ENCODE measurements at regions not wholly inside any gene's neighbourhood (a gene's known extent, or its start where the extent isn't known, plus 50 kb on each side); places are given as distances from the start of the nearest gene placed in this dataset.
"Not testable (repeated sequence)": the region's sequence is repeated elsewhere in the genome, so short reads cannot be mapped to it uniquely, and the experiment has no call there.

DNA sequence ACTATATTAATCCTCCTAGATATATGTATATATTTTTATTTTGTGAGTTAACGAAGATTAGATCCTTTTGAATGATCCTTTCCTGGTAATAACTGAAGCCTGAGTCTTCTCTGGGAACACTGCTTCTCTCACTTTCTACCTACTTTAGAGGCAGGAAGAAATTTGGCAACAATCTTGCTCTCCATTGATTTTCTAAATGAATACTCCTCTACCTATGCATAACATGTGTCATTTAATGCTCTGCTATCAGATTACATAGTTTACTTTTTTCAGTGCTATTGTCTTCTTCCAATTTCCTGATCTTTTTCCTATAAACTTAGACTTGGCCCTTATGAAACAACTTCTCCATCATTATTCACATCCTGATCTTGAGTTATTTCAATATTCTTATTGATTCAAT is 60.4 kb upstream of the PDHA2 start:
- no peak for DNase-seq (ENCODE audit: low spot score)
- no peak overlapping the region for H3K4me3 ChIP-seq
- H3K36me3 ChIP-seq, result no peaks in the 10 kb centered on the region
- no peaks in the 10 kb centered on the region for H3K4me1 ChIP-seq (replicated peaks)
- intact Hi-C loops (cut with DNase I), result no loop called here
- TF ChIP-seq POLR2A (IDR thresholded peaks at IDR 0.05), result no peak
- TF ChIP-seq, protein P1, sequence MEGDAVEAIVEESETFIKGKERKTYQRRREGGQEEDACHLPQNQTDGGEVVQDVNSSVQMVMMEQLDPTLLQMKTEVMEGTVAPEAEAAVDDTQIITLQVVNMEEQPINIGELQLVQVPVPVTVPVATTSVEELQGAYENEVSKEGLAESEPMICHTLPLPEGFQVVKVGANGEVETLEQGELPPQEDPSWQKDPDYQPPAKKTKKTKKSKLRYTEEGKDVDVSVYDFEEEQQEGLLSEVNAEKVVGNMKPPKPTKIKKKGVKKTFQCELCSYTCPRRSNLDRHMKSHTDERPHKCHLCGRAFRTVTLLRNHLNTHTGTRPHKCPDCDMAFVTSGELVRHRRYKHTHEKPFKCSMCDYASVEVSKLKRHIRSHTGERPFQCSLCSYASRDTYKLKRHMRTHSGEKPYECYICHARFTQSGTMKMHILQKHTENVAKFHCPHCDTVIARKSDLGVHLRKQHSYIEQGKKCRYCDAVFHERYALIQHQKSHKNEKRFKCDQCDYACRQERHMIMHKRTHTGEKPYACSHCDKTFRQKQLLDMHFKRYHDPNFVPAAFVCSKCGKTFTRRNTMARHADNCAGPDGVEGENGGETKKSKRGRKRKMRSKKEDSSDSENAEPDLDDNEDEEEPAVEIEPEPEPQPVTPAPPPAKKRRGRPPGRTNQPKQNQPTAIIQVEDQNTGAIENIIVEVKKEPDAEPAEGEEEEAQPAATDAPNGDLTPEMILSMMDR (IDR thresholded peaks at IDR 0.05), result no peak
- TF ChIP-seq POLR2AphosphoS5 (IDR thresholded peaks at IDR 0.05), result no peak
- H3K9me3 ChIP-seq, result no peaks in the 10 kb centered on the region
- no peaks in the 10 kb centered on the region for H3K27me3 ChIP-seq (replicated peaks; ENCODE audit: insufficient read depth)
- WGBS, result 88% methylated on average over 1 of the region's 1 CpG
- H3K27ac ChIP-seq, result no peak overlapping the region

GRCh38 chr4:95778666-95779065 is 61.2 kb upstream of the PDHA2 start:
- intact Hi-C loops (cut with DNase I), result no loop called here
- no peaks in the 10 kb centered on the region for H3K4me1 ChIP-seq (replicated peaks)
- H3K36me3 ChIP-seq, result no peaks in the 10 kb centered on the region
- H3K27ac ChIP-seq, result no peak overlapping the region
- no peaks in the 10 kb centered on the region for H3K9me3 ChIP-seq
- H3K4me3 ChIP-seq, result no peak overlapping the region
- TF ChIP-seq POLR2A (IDR thresholded peaks at IDR 0.05), result no peak
- TF ChIP-seq, protein P1 (IDR thresholded peaks at IDR 0.05), result no peak
- TF ChIP-seq POLR2AphosphoS5 (IDR thresholded peaks at IDR 0.05), result no peak
- DNase-seq (ENCODE audit: low spot score), result no peak
- H3K27me3 ChIP-seq (replicated peaks; ENCODE audit: insufficient read depth), result no peaks in the 10 kb centered on the region

- H3K36me3 ChIP-seq; H3K9me3 ChIP-seq; intact Hi-C loops (cut with DNase I); H3K4me1 ChIP-seq (replicated peaks); H3K4me3 ChIP-seq; H3K27me3 ChIP-seq (replicated peaks; ENCODE audit: insufficient read depth); H3K27ac ChIP-seq; DNase-seq (ENCODE audit: low spot score): not testable (repeated sequence)
- WGBS, result 60% methylated on average over 3 of the region's 3 CpGs
Observed at GRCh38 chr4:95770605-95771004, 69.3 kb upstream of the PDHA2 start.

- no peak for DNase-seq (ENCODE audit: low spot score)
- Histone ChIP-seq H3K27ac (no peak overlapping the region), H3K27me3 (replicated peaks; ENCODE audit: insufficient read depth) (no peaks in the 10 kb centered on the region), H3K4me1 (replicated peaks) (no peaks in the 10 kb centered on the region), H3K4me3 (no peak overlapping the region), H3K36me3 (no peaks in the 10 kb centered on the region), H3K9me3 (no peaks in the 10 kb centered on the region)
- TF ChIP-seq, protein P1 (IDR thresholded peaks at IDR 0.05), result no peak
- TF ChIP-seq POLR2A (IDR thresholded peaks at IDR 0.05), result no peak
- TF ChIP-seq POLR2AphosphoS5 (IDR thresholded peaks at IDR 0.05), result no peak
- WGBS, result 66% methylated on average over 3 of the region's 3 CpGs
- intact Hi-C loops (cut with DNase I), result no loop called here
Observed at GRCh38 chr4:95764961-95765360, 74.9 kb upstream of the PDHA2 start.

- DNase-seq (ENCODE audit: low spot score), result no peak
- intact Hi-C loops (cut with DNase I), result no loop called here
- Histone ChIP-seq H3K4me1 (replicated peaks) (no peaks in the 10 kb centered on the region), H3K9me3 (no peaks in the 10 kb centered on the region), H3K36me3 (no peaks in the 10 kb centered on the region), H3K27ac (no peak overlapping the region), H3K4me3 (no peak overlapping the region), H3K27me3 (replicated peaks; ENCODE audit: insufficient read depth) (no peaks in the 10 kb centered on the region)
- TF ChIP-seq POLR2AphosphoS5 (IDR thresholded peaks at IDR 0.05), result no peak
- TF ChIP-seq, protein P1 (IDR thresholded peaks at IDR 0.05), result no peak
- TF ChIP-seq POLR2A (IDR thresholded peaks at IDR 0.05), result no peak
- WGBS, result 90% methylated on average over 3 of the region's 3 CpGs
Observed at GRCh38 chr4:95761871-95762270, 78.0 kb upstream of the PDHA2 start.
